HUES48 (cell line): ENCODE measurements at regions not wholly inside any gene's neighbourhood (a gene's known extent, or its start where the extent isn't known, plus 50 kb on each side); places are given as distances from the start of the nearest gene placed in this dataset.
A peak's percentile ranks its signal among the peaks of the same experiment; 100 is the strongest.
"Not testable (repeated sequence)": the region's sequence is repeated elsewhere in the genome, so short reads cannot be mapped to it uniquely, and the experiment has no call there.

Experiments used
- H3K27ac ChIP-seq: one replicate; pipeline ENCODE4 v1.7.0; 2013; ENCODE audit warnings: low read depth, low read length, inconsistent platforms
- H3K27me3 ChIP-seq: 2 replicates; pipeline ENCODE4 v1.6.1; 2013; ENCODE audit warnings: mild to moderate bottlenecking, low read length; ENCODE audit not compliant: control insufficient read depth, insufficient read depth
- H3K36me3 ChIP-seq: 2 replicates; pipeline ENCODE4 v1.6.1; 2013; ENCODE audit warnings: low read length; ENCODE audit not compliant: control insufficient read depth, insufficient read depth
- H3K4me1 ChIP-seq: 2 replicates; pipeline ENCODE4 v1.6.1; 2013; ENCODE audit warnings: mild to moderate bottlenecking, low read length; ENCODE audit not compliant: control insufficient read depth, insufficient read depth
- H3K4me3 ChIP-seq: 2 replicates; pipeline ENCODE4 v1.5.1; 2013; ENCODE audit warnings: mild to moderate bottlenecking, low read depth, low read length
- H3K9ac ChIP-seq: 2 replicates; pipeline ENCODE4 v1.6.1; 2013; ENCODE audit warnings: mild to moderate bottlenecking, low read depth, low read length, moderate library complexity
- H3K9me3 ChIP-seq: 2 replicates; pipeline ENCODE4 v1.6.1; 2013; ENCODE audit warnings: low read length; ENCODE audit not compliant: control insufficient read depth, insufficient read depth

GRCh38 chr5:20735715-20736114 lies 747.7 kb upstream of the CDH18 start:
- H3K27ac ChIP-seq, H3K4me3 ChIP-seq, H3K4me1 ChIP-seq, H3K9me3 ChIP-seq, H3K27me3 ChIP-seq, H3K36me3 ChIP-seq, H3K9ac ChIP-seq: not testable (repeated sequence)

GRCh38 chr5:20732223-20732622 lies 744.2 kb upstream of the CDH18 start:
- not testable (repeated sequence) for H3K4me3 ChIP-seq, H3K9ac ChIP-seq, H3K4me1 ChIP-seq, H3K36me3 ChIP-seq, H3K9me3 ChIP-seq, H3K27ac ChIP-seq, H3K27me3 ChIP-seq

GRCh38 chr5:20721286-20721685 lies 733.3 kb upstream of the CDH18 start:
- not testable (repeated sequence) for H3K27ac ChIP-seq, H3K4me3 ChIP-seq, H3K9me3 ChIP-seq, H3K36me3 ChIP-seq, H3K9ac ChIP-seq, H3K27me3 ChIP-seq, H3K4me1 ChIP-seq

GRCh38 chr5:20711520-20712155 lies 723.6 kb upstream of the CDH18 start:
- not testable (repeated sequence) for H3K9ac ChIP-seq, H3K36me3 ChIP-seq, H3K4me3 ChIP-seq, H3K9me3 ChIP-seq, H3K4me1 ChIP-seq, H3K27ac ChIP-seq, H3K27me3 ChIP-seq

- H3K27ac ChIP-seq, H3K9ac ChIP-seq, H3K4me3 ChIP-seq, H3K27me3 ChIP-seq, H3K36me3 ChIP-seq, H3K9me3 ChIP-seq, H3K4me1 ChIP-seq: not testable (repeated sequence)
Measured at GRCh38 chr5:20707634-20708033, 719.6 kb upstream of the CDH18 start.

- H3K4me1 ChIP-seq = no peaks in the 10 kb centered on the region
- no peak overlapping the region for H3K4me3 ChIP-seq
- H3K9me3 ChIP-seq = no peaks in the 10 kb centered on the region
- no peak overlapping the region for H3K27ac ChIP-seq
- H3K27me3 ChIP-seq = no peaks in the 10 kb centered on the region
- H3K36me3 ChIP-seq = no peaks in the 10 kb centered on the region
- H3K9ac ChIP-seq = no peak overlapping the region
Measured at GRCh38 chr5:20694121-20694520, 706.1 kb upstream of the CDH18 start.

GRCh38 chr5:20692913-20693312 lies 704.9 kb upstream of the CDH18 start:
- Histone ChIP-seq H3K27ac (no peak overlapping the region), H3K4me3 (no peak overlapping the region), H3K27me3 (no peaks in the 10 kb centered on the region), H3K9ac (no peak overlapping the region), H3K9me3 (no peaks in the 10 kb centered on the region), H3K36me3 (no peaks in the 10 kb centered on the region), H3K4me1 (no peaks in the 10 kb centered on the region)

GRCh38 chr5:20683241-20683940 lies 695.4 kb upstream of the CDH18 start:
- H3K4me3 ChIP-seq = no peak overlapping the region
- no peaks in the 10 kb centered on the region for H3K36me3 ChIP-seq
- peaks cover 16% of the 10 kb centered on the region for H3K4me1 ChIP-seq
- no peak overlapping the region for H3K9ac ChIP-seq
- H3K9me3 ChIP-seq = no peaks in the 10 kb centered on the region
- no peak overlapping the region for H3K27ac ChIP-seq
- no peaks in the 10 kb centered on the region for H3K27me3 ChIP-seq

- Histone ChIP-seq H3K9ac (no peak overlapping the region), H3K9me3 (no peaks in the 10 kb centered on the region), H3K4me1 (peaks cover 16% of the 10 kb centered on the region), H3K4me3 (no peak overlapping the region), H3K36me3 (no peaks in the 10 kb centered on the region), H3K27me3 (no peaks in the 10 kb centered on the region), H3K27ac (peak overlapping the region; percentile 15)
Measured at GRCh38 chr5:20680718-20681302, 692.8 kb upstream of the CDH18 start.

GRCh38 chr5:20678814-20679298 lies 690.9 kb upstream of the CDH18 start:
- no peaks in the 10 kb centered on the region for H3K36me3 ChIP-seq
- H3K9ac ChIP-seq = no peak overlapping the region
- no peak overlapping the region for H3K27ac ChIP-seq
- no peak overlapping the region for H3K4me3 ChIP-seq
- H3K9me3 ChIP-seq = no peaks in the 10 kb centered on the region
- H3K27me3 ChIP-seq = no peaks in the 10 kb centered on the region
- H3K4me1 ChIP-seq = peaks cover 16% of the 10 kb centered on the region

GRCh38 chr5:20678386-20678785 lies 690.4 kb upstream of the CDH18 start:
- Histone ChIP-seq H3K27ac (no peak overlapping the region), H3K9ac (no peak overlapping the region), H3K27me3 (no peaks in the 10 kb centered on the region), H3K4me1 (peaks cover 16% of the 10 kb centered on the region), H3K36me3 (no peaks in the 10 kb centered on the region), H3K9me3 (no peaks in the 10 kb centered on the region), H3K4me3 (no peak overlapping the region)
